HL-60 (cell line): ENCODE measurements at regions not wholly inside any gene's neighbourhood (a gene's known extent, or its start where the extent isn't known, plus 50 kb on each side); places are given as distances from the start of the nearest gene placed in this dataset.
A peak's percentile ranks its signal among the peaks of the same experiment; 100 is the strongest.

ENCODE experiments used
- DNase-seq, 2 experiments: peaks; one replicate each; pipeline ENCODE4 v3.0.0-alpha.2; 2010 to 2020; ENCODE audit warnings: low read depth in 1 of 2, low spot score in 1 of 2
- H3K27ac ChIP-seq: fragments of 250-450 bp; sonication (Bioruptor Pico); replicated peaks from 2 replicates; pipeline ENCODE4 v1.5.1; 2020; ENCODE audit warnings: mild to moderate bottlenecking, moderate library complexity
- H3K27me3 ChIP-seq: fragments of 250-450 bp; sonication (Bioruptor Pico); 2 replicates; pipeline ENCODE4 v1.5.1; 2021; ENCODE audit warnings: mild to moderate bottlenecking, moderate library complexity; ENCODE audit not compliant: insufficient read depth, poor library complexity, severe bottlenecking
- H3K4me3 ChIP-seq: replicated peaks from 2 replicates; pipeline ENCODE4 v1.5.1; 2011; ENCODE audit warnings: mild to moderate bottlenecking, control low read depth, low read length; ENCODE audit not compliant: insufficient read depth
- GABPA ChIP-seq: IDR thresholded peaks from 2 replicates; pipeline ENCODE4 v1.6.1; 2012; ENCODE audit warnings: low read depth
- POLR2AphosphoS5 ChIP-seq: IDR thresholded peaks from 2 replicates; pipeline ENCODE4 v1.6.1; 2012; ENCODE audit warnings: low read depth
- REST ChIP-seq: IDR thresholded peaks from 2 replicates; pipeline ENCODE4 v1.6.1; 2012; ENCODE audit warnings: low read depth; ENCODE audit not compliant: insufficient replicate concordance
- SPI1 ChIP-seq: IDR thresholded peaks from 2 replicates; pipeline ENCODE4 v1.6.1; 2012; ENCODE audit warnings: low read depth, mild to moderate bottlenecking, borderline replicate concordance
- TF ChIP-seq, protein P1 (sequence below): IDR thresholded peaks from one replicate; pipeline ENCODE4 v1.5.1; 2011; ENCODE audit warnings: low read length, control low read depth, inconsistent platforms; ENCODE audit not compliant: insufficient read depth

DNA sequence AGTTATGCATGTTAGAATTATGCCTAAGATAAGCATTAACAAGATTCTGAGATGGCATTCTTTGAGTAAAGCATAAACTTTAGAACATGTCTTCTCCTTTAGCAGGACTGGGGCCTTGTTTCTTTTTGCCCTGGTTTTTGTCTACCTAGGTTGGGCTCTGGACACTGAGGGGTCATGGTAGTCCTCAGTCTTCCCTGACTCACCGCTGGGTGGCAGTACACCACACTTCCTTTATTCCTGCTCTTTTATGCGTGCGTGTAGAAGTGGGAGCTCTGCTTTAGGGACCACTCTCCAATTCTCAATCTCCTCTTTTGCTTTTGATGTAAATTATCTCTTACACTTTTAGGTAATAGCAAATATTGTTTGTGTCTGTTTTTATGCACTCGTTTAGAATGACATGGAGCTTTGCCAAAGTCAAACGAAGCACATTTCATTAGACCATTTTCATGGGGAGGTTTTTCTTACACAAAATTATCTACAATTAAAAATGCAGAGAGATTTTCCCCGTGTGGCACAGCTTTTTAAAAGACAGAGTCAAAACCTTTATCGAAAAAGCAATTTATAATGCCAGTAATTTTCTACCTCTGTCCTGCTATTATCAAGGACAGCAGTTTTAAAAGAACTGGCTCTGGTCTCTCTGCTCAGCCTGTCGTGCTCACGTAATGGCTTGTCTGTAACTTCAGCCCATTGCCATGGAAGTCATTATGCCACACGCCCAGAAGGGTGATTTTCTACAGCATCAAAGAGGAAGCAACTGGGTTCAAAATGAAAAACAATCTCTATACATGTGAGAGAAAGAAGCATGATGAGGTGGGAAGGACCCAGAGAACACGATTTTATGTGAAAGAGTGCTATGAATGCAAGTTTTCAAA is 413.9 kb downstream of the COG6 start:
- TF ChIP-seq GABPA (no peak), SPI1 (peak; percentile 80)
- TF ChIP-seq, protein P1, sequence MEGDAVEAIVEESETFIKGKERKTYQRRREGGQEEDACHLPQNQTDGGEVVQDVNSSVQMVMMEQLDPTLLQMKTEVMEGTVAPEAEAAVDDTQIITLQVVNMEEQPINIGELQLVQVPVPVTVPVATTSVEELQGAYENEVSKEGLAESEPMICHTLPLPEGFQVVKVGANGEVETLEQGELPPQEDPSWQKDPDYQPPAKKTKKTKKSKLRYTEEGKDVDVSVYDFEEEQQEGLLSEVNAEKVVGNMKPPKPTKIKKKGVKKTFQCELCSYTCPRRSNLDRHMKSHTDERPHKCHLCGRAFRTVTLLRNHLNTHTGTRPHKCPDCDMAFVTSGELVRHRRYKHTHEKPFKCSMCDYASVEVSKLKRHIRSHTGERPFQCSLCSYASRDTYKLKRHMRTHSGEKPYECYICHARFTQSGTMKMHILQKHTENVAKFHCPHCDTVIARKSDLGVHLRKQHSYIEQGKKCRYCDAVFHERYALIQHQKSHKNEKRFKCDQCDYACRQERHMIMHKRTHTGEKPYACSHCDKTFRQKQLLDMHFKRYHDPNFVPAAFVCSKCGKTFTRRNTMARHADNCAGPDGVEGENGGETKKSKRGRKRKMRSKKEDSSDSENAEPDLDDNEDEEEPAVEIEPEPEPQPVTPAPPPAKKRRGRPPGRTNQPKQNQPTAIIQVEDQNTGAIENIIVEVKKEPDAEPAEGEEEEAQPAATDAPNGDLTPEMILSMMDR: peak; percentile 46
- Histone ChIP-seq H3K27me3 (peaks cover 5% of the 10 kb centered on the region), H3K27ac (no peak overlapping the region), H3K4me3 (no peak overlapping the region)
- peak; percentile 5 to 49 for DNase-seq

DNA sequence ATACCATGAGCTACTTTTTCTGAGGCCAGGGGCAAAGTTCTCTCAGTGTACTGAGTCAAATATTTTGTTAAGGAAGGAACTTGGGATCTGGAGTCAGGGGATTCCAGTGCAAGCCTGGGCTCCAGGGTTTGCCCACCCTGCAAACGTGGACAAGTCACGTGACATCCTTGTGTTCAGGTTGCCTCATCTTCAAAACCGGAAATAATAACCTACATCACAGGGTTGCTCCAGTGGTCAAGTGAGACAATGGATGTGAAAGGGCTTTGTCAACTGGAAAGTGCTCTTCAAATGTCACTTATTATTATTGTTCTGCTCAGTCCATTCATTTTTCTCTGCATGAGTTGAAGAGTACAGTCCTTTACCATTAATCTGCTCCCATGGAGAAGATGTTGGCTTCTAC is 414.9 kb downstream of the COG6 start:
- Histone ChIP-seq H3K27me3 (peaks cover 5% of the 10 kb centered on the region), H3K4me3 (no peak overlapping the region), H3K27ac (no peak overlapping the region)
- TF ChIP-seq GABPA: no peak
- no peak for TF ChIP-seq POLR2AphosphoS5
- TF ChIP-seq, protein P1: no peak
- no peak for TF ChIP-seq REST
- TF ChIP-seq SPI1: no peak
- no peak for DNase-seq

DNA sequence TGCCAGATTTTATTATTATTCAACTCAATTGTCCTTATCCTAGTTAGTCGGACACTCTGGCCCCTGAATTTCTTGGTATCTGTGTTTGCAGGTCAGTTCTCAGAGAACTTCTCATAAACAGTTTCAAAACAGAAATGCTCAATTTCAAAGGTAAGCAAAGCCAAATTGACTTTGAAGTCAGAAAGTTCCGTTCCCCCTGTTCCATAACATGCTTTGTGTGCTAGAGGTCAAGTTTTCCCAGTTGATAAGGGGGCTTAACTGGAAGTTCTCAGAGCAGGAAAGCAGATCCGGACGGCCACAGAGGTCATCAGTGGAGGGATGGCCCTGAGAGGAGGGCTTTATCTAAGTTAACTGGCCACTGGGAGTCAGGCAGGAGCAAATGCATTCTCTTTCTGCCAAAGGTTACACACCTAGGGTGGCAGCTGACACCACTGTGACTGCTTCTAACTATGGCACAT is 417.2 kb downstream of the COG6 start:
- Histone ChIP-seq H3K4me3 (no peak overlapping the region), H3K27me3 (peaks cover 5% of the 10 kb centered on the region), H3K27ac (no peak overlapping the region)
- DNase-seq: no peak
- no peak for TF ChIP-seq POLR2AphosphoS5
- no peak for TF ChIP-seq GABPA
- no peak for TF ChIP-seq REST
- no peak for TF ChIP-seq SPI1
- TF ChIP-seq, protein P1: no peak

DNA sequence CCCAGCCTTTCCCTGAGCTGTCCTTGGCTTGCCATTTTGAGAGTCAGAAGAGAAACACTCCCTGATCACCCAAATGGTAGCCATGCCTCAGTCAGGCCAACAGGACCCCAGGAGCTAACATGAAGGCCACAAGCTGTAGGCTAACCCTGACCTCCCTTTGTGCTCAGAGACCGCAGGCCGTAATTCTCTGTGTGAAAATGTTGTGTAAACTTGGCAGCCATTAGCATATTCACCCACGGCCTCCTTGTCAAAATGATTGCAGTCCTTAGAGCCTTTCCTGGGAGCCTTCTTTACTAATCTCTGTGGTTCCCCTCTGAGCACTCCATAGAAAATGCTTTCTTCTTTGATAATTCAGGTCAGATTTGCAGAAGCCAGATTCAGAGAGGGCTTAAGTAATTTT is 418.9 kb downstream of the COG6 start:
- TF ChIP-seq GABPA: no peak
- TF ChIP-seq, protein P1: no peak
- TF ChIP-seq REST: no peak
- no peak for TF ChIP-seq SPI1
- TF ChIP-seq POLR2AphosphoS5: no peak
- no peak overlapping the region for H3K4me3 ChIP-seq
- no peak for DNase-seq
- H3K27me3 ChIP-seq: peaks cover 5% of the 10 kb centered on the region
- H3K27ac ChIP-seq: no peak overlapping the region
